ENCODE measurements at regions not wholly inside any gene's neighbourhood (a gene's known extent, or its start where the extent isn't known, plus 50 kb on each side); places are given as distances from the start of the nearest gene placed in this dataset.

DNA sequence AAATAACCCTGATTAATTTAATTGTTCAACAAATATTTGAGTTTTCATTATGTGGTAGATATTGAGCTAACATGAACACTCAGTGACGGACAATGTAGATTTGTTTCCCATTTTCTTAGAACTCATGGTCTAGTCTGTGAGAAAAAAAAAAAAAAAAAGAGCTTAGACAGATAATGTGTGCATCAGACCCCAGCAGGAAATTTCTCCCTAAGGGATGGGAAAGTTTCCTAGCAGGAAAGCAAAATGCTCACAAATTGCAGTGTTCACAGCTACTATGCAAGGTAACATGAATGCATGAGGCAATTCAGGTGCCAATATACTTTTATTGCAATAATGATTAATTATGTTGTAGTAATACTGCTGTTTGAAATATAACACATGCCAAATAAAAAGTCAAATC is 843.2 kb upstream of the SLIT2 start:
- no peak for TF ChIP-seq POLR2A (IDR thresholded peaks at IDR 0.05)
- TF ChIP-seq, protein P1, sequence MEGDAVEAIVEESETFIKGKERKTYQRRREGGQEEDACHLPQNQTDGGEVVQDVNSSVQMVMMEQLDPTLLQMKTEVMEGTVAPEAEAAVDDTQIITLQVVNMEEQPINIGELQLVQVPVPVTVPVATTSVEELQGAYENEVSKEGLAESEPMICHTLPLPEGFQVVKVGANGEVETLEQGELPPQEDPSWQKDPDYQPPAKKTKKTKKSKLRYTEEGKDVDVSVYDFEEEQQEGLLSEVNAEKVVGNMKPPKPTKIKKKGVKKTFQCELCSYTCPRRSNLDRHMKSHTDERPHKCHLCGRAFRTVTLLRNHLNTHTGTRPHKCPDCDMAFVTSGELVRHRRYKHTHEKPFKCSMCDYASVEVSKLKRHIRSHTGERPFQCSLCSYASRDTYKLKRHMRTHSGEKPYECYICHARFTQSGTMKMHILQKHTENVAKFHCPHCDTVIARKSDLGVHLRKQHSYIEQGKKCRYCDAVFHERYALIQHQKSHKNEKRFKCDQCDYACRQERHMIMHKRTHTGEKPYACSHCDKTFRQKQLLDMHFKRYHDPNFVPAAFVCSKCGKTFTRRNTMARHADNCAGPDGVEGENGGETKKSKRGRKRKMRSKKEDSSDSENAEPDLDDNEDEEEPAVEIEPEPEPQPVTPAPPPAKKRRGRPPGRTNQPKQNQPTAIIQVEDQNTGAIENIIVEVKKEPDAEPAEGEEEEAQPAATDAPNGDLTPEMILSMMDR (IDR thresholded peaks at IDR 0.05): no peak
- TF ChIP-seq POLR2AphosphoS5 (IDR thresholded peaks at IDR 0.05): no peak

All from sigmoid colon (tissue), 4 donors.